ENCODE measurements at regions not wholly inside any gene's neighbourhood (a gene's known extent, or its start where the extent isn't known, plus 50 kb on each side); places are given as distances from the start of the nearest gene placed in this dataset.

- TF ChIP-seq CTCF (IDR thresholded peaks at IDR 0.05 in 4 of 5, conservative IDR thresholded peaks at IDR 0.05 in 1 of 5) = no peak
- TF ChIP-seq POLR2A (IDR thresholded peaks at IDR 0.05) = no peak
Measured at GRCh38 chr4:19278665-19279064, 973.0 kb upstream of the SLIT2 start.

Data from gastrocnemius medialis (tissue), 4 donors.